ENCODE measurements at regions not wholly inside any gene's neighbourhood (a gene's known extent, or its start where the extent isn't known, plus 50 kb on each side); places are given as distances from the start of the nearest gene placed in this dataset.

- TF ChIP-seq CTCF (conservative IDR thresholded peaks at IDR 0.05), result no peak
- no peak for TF ChIP-seq EZH2 (IDR thresholded peaks at IDR 0.05; ENCODE audit: low read depth)
These were observed 89.1 kb downstream of the PCDH18 start for GRCh38 chr4:137443031-137443800.

Data from PC-9 (cell line).